CD14-positive monocyte (primary cell): ENCODE measurements at regions not wholly inside any gene's neighbourhood (a gene's known extent, or its start where the extent isn't known, plus 50 kb on each side); places are given as distances from the start of the nearest gene placed in this dataset.

Experiments used
- DNase-seq, 3 donors: peaks; one replicate each; pipeline ENCODE4 v3.0.0-alpha.2; 2011 to 2022
- H2AFZ ChIP-seq: 2 replicates; pipeline ENCODE4 v1.6.0; 2012; ENCODE audit warnings: mild to moderate bottlenecking, low read depth, low read length, inconsistent platforms; ENCODE audit not compliant: insufficient read depth, poor library complexity, severe bottlenecking
- H3K27ac ChIP-seq, 2 donors: 1 replicate in 1 of 2; 2 replicates in 1 of 2; pipeline ENCODE4 v1.5.1; 2012 to 2013; ENCODE audit warnings: low read length in 2 of 2, control low read depth in 1 of 2, inconsistent platforms in 1 of 2, low read depth in 1 of 2, mild to moderate bottlenecking in 1 of 2
- H3K27me3 ChIP-seq, 2 donors: one replicate each; pipeline versions ENCODE4 v1.6.0 to v1.6.1; 2011 to 2013; ENCODE audit warnings: low read length in 2 of 2; ENCODE audit not compliant: control insufficient read depth in 2 of 2, insufficient read depth in 2 of 2
- H3K36me3 ChIP-seq, 2 donors: replicated peaks in 1 of 2; 1 replicate in 1 of 2; 2 replicates in 1 of 2; pipeline versions ENCODE4 v1.5.1 to v1.6.1; 2012 to 2013; ENCODE audit warnings: low read length in 2 of 2, control low read depth in 1 of 2, inconsistent platforms in 1 of 2, mild to moderate bottlenecking in 1 of 2; ENCODE audit not compliant: insufficient read depth in 2 of 2, control insufficient read depth in 1 of 2
- H3K4me1 ChIP-seq, 2 donors: 1 replicate in 1 of 2; 2 replicates in 1 of 2; pipeline versions ENCODE4 v1.5.1 to v1.6.1; 2012 to 2013; ENCODE audit warnings: low read length in 2 of 2, control low read depth in 1 of 2, inconsistent platforms in 1 of 2, mild to moderate bottlenecking in 1 of 2, moderate library complexity in 1 of 2; ENCODE audit not compliant: insufficient read depth in 2 of 2, control insufficient read depth in 1 of 2
- H3K4me2 ChIP-seq: replicated peaks from 2 replicates; pipeline ENCODE3; 2012; ENCODE audit warnings: low read length, moderate library complexity, mild to moderate bottlenecking; ENCODE audit not compliant: poor library complexity, severe bottlenecking; ENCODE audit errors: extremely low read depth
- H3K4me3 ChIP-seq, 3 experiments: fragments of 200-600 bp in 1 of 3; sonication (generic) in 1 of 3; replicated peaks in 1 of 3; 1 replicate in 2 of 3; 2 replicates in 1 of 3; pipeline ENCODE4 v1.5.1; 2011 to 2013; ENCODE audit warnings: low read length in 3 of 3, mild to moderate bottlenecking in 3 of 3, control low read depth in 2 of 3, low read depth in 2 of 3, inconsistent platforms in 1 of 3, moderate library complexity in 1 of 3
- H3K79me2 ChIP-seq: 2 replicates; pipeline ENCODE4 v1.6.0; 2012; ENCODE audit warnings: mild to moderate bottlenecking, control low read depth, inconsistent platforms, low read length, moderate library complexity; ENCODE audit not compliant: insufficient read depth
- H3K9ac ChIP-seq: 2 replicates; pipeline ENCODE4 v1.6.0; 2017; ENCODE audit warnings: low read length, mild to moderate bottlenecking; ENCODE audit not compliant: insufficient read depth, poor library complexity, severe bottlenecking
- H3K9me3 ChIP-seq, 2 donors: replicated peaks in 1 of 2; 1 replicate in 1 of 2; 2 replicates in 1 of 2; pipeline versions ENCODE4 v1.5.1 to v1.6.1; 2012 to 2013; ENCODE audit warnings: low read length in 2 of 2, control low read depth in 1 of 2; ENCODE audit not compliant: control insufficient read depth in 1 of 2, insufficient read depth in 1 of 2
- H4K20me1 ChIP-seq: 2 replicates; pipeline ENCODE4 v1.6.0; 2012; ENCODE audit warnings: mild to moderate bottlenecking, low read length, control low read depth, moderate library complexity; ENCODE audit not compliant: insufficient read depth
- H3K27ac Mint-ChIP-seq, 7 donors: one replicate each; pipeline ENCODE4 v1.8.0; 2020; ENCODE audit warnings: mild to moderate bottlenecking in 7 of 7, mixed read lengths in 7 of 7, moderate library complexity in 6 of 7, inconsistent platforms in 2 of 7
- H3K27me3 Mint-ChIP-seq, 3 donors: one replicate each; pipeline ENCODE4 v1.8.0; 2021 to 2022; ENCODE audit warnings: low read depth in 3 of 3, mild to moderate bottlenecking in 3 of 3, mixed read lengths in 3 of 3, moderate library complexity in 3 of 3, inconsistent platforms in 1 of 3
- H3K36me3 Mint-ChIP-seq, 2 donors: one replicate each; pipeline ENCODE4 v1.8.0; 2020; ENCODE audit warnings: mixed read lengths in 2 of 2, inconsistent platforms in 1 of 2, mild to moderate bottlenecking in 1 of 2
- H3K4me1 Mint-ChIP-seq: one replicate; pipeline ENCODE4 v1.8.0; 2020; ENCODE audit warnings: mild to moderate bottlenecking, mixed read lengths
- H3K4me3 Mint-ChIP-seq, 2 donors: one replicate each; pipeline ENCODE4 v1.8.0; 2020; ENCODE audit warnings: mild to moderate bottlenecking in 2 of 2, mixed read lengths in 2 of 2, moderate library complexity in 1 of 2
- H3K9me3 Mint-ChIP-seq, 7 donors: one replicate each; pipeline ENCODE4 v1.8.0; 2020 to 2022; ENCODE audit warnings: mixed read lengths in 7 of 7, mild to moderate bottlenecking in 6 of 7, moderate library complexity in 6 of 7, inconsistent platforms in 2 of 7
- CTCF ChIP-seq: fragments of 200-600 bp; IDR thresholded peaks from one replicate; pipeline ENCODE4 v1.8.0; 2022; ENCODE audit warnings: antibody characterized with exemption, mild to moderate bottlenecking
- WGBS: methylation state at CpG from one replicate; pipeline ENCODE4 v1.1.5; 2013; ENCODE audit warnings: missing lambda C conversion rate; ENCODE audit not compliant: insufficient coverage; 5-methylcytosine and 5-hydroxymethylcytosine counted together
- intact Hi-C, 2 donors: fragments of 100-400 bp; cut with micrococcal nuclease; formaldehyde crosslinking; loops; one replicate each; pipeline versions ENCODE4 v1.15.0 to v1.15.1; 2023

GRCh38 chr9:29906065-29906464, 2332.8 kb upstream of the C9orf72 start:
- H3K79me2 ChIP-seq, result no peaks in the 10 kb centered on the region
- no peak overlapping the region for H2AFZ ChIP-seq
- Mint-ChIP-seq H3K27me3 (peaks cover 0 to 2% (median 0%) of the 10 kb centered on the region in 3 donors), H3K4me1 (no peaks in the 10 kb centered on the region), H3K4me3 (no peak overlapping the region), H3K36me3 (no peaks in the 10 kb centered on the region), H3K9me3 (peaks cover 0 to 3% (median 0%) of the 10 kb centered on the region in 7 donors), H3K27ac (no peak overlapping the region)
- H3K27me3 ChIP-seq, result no peaks in the 10 kb centered on the region
- no peak for DNase-seq
- no peaks in the 10 kb centered on the region for H3K36me3 ChIP-seq
- intact Hi-C loops, result no loop called here
- H4K20me1 ChIP-seq, result no peaks in the 10 kb centered on the region
- H3K9me3 ChIP-seq, result no peaks in the 10 kb centered on the region
- H3K9ac ChIP-seq, result no peak overlapping the region
- TF ChIP-seq CTCF, result no peak
- no peak overlapping the region for H3K27ac ChIP-seq
- no peak overlapping the region for H3K4me2 ChIP-seq
- no peaks in the 10 kb centered on the region for H3K4me1 ChIP-seq
- H3K4me3 ChIP-seq, result no peak overlapping the region

GRCh38 chr9:29928072-29928471, 2354.8 kb upstream of the C9orf72 start:
- H3K27me3 Mint-ChIP-seq, result no peaks in the 10 kb centered on the region
- peaks cover 0 to 3% (median 0%) of the 10 kb centered on the region in 7 donors for H3K9me3 Mint-ChIP-seq
- H4K20me1 ChIP-seq, result no peaks in the 10 kb centered on the region
- intact Hi-C loops, result no loop called here
- H3K9ac ChIP-seq, result no peak overlapping the region
- TF ChIP-seq CTCF, result no peak
- no peak overlapping the region for H3K4me2 ChIP-seq
- no peaks in the 10 kb centered on the region for H3K9me3 ChIP-seq
- no peak for DNase-seq
- no peaks in the 10 kb centered on the region for H3K36me3 ChIP-seq
- H3K36me3 Mint-ChIP-seq, result no peaks in the 10 kb centered on the region
- no peaks in the 10 kb centered on the region for H3K4me1 Mint-ChIP-seq
- no peak overlapping the region for H3K27ac Mint-ChIP-seq
- no peaks in the 10 kb centered on the region for H3K4me1 ChIP-seq
- WGBS, result 95% methylated on average over 4 of the region's 5 CpGs
- H3K4me3 Mint-ChIP-seq, result no peak overlapping the region
- H3K79me2 ChIP-seq, result no peaks in the 10 kb centered on the region
- no peak overlapping the region for H3K4me3 ChIP-seq
- no peaks in the 10 kb centered on the region for H3K27me3 ChIP-seq
- H3K27ac ChIP-seq, result no peak overlapping the region
- H2AFZ ChIP-seq, result no peak overlapping the region
